BLaER1 treated with 17β-estradiol and CSF1 and Interleukin-3, amounts not matched to agents 10 nM and 100 nM (cell line): ENCODE measurements at regions not wholly inside any gene's neighbourhood (a gene's known extent, or its start where the extent isn't known, plus 50 kb on each side); places are given as distances from the start of the nearest gene placed in this dataset.

ENCODE experiments used
- H3K27ac ChIP-seq, 11 experiments: shearing (Covaris generic); formaldehyde crosslinking; 2 replicates each; pipeline ENCODE4 v1.8.1; 2022
- H3K27me3 ChIP-seq, 11 experiments: shearing (Covaris generic); formaldehyde crosslinking; 2 replicates each; pipeline ENCODE4 v1.8.1; 2022
- H3K36me3 ChIP-seq, 11 experiments: shearing (Covaris generic); formaldehyde crosslinking; 2 replicates each; pipeline ENCODE4 v1.8.1; 2022
- H3K4me1 ChIP-seq, 10 experiments: shearing (Covaris generic); formaldehyde crosslinking; 2 replicates each; pipeline ENCODE4 v1.8.1; 2022
- H3K4me2 ChIP-seq, 11 experiments: shearing (Covaris generic); formaldehyde crosslinking; 2 replicates each; pipeline ENCODE4 v1.8.1; 2022
- H3K4me3 ChIP-seq, 10 experiments: shearing (Covaris generic); formaldehyde crosslinking; 2 replicates each; pipeline ENCODE4 v1.8.1; 2022
- H3K9ac ChIP-seq, 11 experiments: shearing (Covaris generic); formaldehyde crosslinking; 2 replicates each; pipeline ENCODE4 v1.8.1; 2022
- H3K9me3 ChIP-seq, 11 experiments: shearing (Covaris generic); formaldehyde crosslinking; replicated peaks in 1 of 11; 2 replicates each; pipeline ENCODE4 v1.8.1; 2022
- H4K20me1 ChIP-seq, 11 experiments: shearing (Covaris generic); formaldehyde crosslinking; 2 replicates each; pipeline ENCODE4 v1.8.1; 2022
- Cebpa-rat ChIP-seq, 11 experiments: shearing (Covaris generic); IDR thresholded peaks; 2 replicates each; pipeline ENCODE4 v1.8.1; 2022

GRCh38 chr5:82347201-82347865, 69.2 kb upstream of the RPS23 start:
- no peak overlapping the region for H3K9ac ChIP-seq
- H3K36me3 ChIP-seq = no peaks in the 10 kb centered on the region
- H3K4me2 ChIP-seq = peak overlapping the region in 9 of 11 experiments; percentile 4 to 56 (median 43); a peak in 10 of 22 replicates
- no peaks in the 10 kb centered on the region for H3K27me3 ChIP-seq
- no peak overlapping the region for H3K4me3 ChIP-seq
- no peaks in the 10 kb centered on the region for H3K9me3 ChIP-seq
- peaks cover 4 to 13% (median 10%) of the 10 kb centered on the region in 10 experiments for H3K4me1 ChIP-seq
- TF ChIP-seq Cebpa-rat (IDR thresholded peaks at IDR 0.05) = no peak
- no peaks in the 10 kb centered on the region for H4K20me1 ChIP-seq
- H3K27ac ChIP-seq = no peak overlapping the region

DNA sequence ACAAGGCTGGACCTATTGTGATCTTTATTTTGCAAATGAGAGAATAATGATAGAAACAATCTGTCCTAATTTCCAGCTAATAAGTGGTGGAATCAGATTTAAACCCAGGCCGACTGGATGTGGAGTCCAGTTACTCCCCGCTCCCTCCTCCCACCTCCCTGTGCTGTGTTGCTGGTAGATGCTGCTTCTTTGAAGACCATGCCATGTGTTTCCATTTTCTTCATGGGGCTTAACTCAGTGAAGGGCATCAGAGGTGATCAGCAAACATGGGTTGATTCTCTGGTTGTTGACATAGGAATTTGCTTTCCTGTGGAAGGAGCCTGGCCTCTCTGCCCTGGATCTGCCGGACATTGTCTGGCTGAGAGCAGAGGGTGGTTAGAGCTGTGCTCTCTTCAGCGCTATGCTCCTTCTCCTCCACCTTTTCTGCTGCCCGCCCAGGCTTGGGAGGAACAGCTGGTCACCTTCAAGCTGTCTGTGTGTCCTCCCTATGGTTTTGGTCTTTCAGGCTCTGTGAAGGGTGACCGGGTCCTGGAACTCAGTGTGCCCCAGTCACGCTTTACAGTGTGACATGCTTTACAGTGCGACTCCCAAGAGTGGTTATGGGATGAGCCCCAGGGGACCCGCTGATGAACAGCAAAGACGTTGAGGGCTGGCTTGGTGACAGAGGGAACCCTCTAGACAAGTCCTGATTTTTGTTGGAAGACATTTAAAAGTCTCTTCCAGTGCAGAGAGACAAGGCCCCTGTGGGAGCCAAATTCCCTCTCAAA, 68.4 kb upstream of the RPS23 start:
- H3K4me2 ChIP-seq = peak overlapping the region in 9 of 11 experiments; percentile 4 to 56 (median 43); a peak in 12 of 22 replicates
- no peaks in the 10 kb centered on the region for H4K20me1 ChIP-seq
- no peaks in the 10 kb centered on the region for H3K36me3 ChIP-seq
- no peak overlapping the region for H3K9ac ChIP-seq
- TF ChIP-seq Cebpa-rat (IDR thresholded peaks at IDR 0.05) = no peak
- peaks cover 0 to 13% (median 6%) of the 10 kb centered on the region in 10 experiments; a peak in 13 of 20 replicates for H3K4me1 ChIP-seq
- no peak overlapping the region for H3K4me3 ChIP-seq
- H3K27me3 ChIP-seq = no peaks in the 10 kb centered on the region
- H3K27ac ChIP-seq = no peak overlapping the region
- no peaks in the 10 kb centered on the region for H3K9me3 ChIP-seq

GRCh38 chr5:82345108-82345507, 67.0 kb upstream of the RPS23 start:
- Histone ChIP-seq H3K4me1 (peaks cover 0 to 20% (median 7%) of the 10 kb centered on the region in 10 experiments; a peak in 13 of 20 replicates), H3K36me3 (no peaks in the 10 kb centered on the region), H3K27ac (no peak overlapping the region), H3K9me3 (no peaks in the 10 kb centered on the region), H4K20me1 (no peaks in the 10 kb centered on the region), H3K4me2 (no peak overlapping the region), H3K4me3 (no peak overlapping the region), H3K27me3 (no peaks in the 10 kb centered on the region), H3K9ac (no peak overlapping the region)
- no peak for TF ChIP-seq Cebpa-rat (IDR thresholded peaks at IDR 0.05)

- Histone ChIP-seq H3K4me3 (no peak overlapping the region), H3K4me2 (peak overlapping the region in 2 of 11 experiments; percentile 1 to 14; a peak in 2 of 22 replicates), H3K4me1 (peaks cover 0 to 8% (median under 1%) of the 10 kb centered on the region in 10 experiments; a peak in 5 of 20 replicates), H4K20me1 (no peaks in the 10 kb centered on the region), H3K9ac (no peak overlapping the region), H3K27me3 (no peaks in the 10 kb centered on the region), H3K36me3 (no peaks in the 10 kb centered on the region), H3K9me3 (no peaks in the 10 kb centered on the region), H3K27ac (no peak overlapping the region)
- TF ChIP-seq Cebpa-rat (IDR thresholded peaks at IDR 0.05) = no peak
Measured at GRCh38 chr5:82341325-82341724, 63.2 kb upstream of the RPS23 start.

DNA sequence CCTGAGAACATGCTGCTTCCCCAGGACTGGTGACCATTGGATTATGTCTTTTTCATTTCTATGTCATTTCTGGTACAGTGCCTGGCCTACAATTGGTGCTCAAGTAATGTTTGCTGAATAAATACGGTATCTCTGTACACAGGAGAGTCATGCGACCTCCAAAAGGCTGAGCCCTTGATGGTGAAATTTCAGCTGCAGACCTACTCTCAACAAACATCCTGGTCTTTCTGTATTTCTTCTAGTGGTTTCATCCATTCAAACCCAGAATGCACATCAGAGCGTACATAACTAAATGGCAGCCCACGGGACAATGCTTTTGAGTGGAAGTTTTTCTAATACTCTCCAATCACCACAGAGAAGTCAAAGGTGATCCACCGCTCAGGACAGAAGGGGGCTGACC, 62.6 kb upstream of the RPS23 start:
- H3K36me3 ChIP-seq = no peaks in the 10 kb centered on the region
- H4K20me1 ChIP-seq = no peaks in the 10 kb centered on the region
- no peaks in the 10 kb centered on the region for H3K27me3 ChIP-seq
- no peak overlapping the region for H3K4me3 ChIP-seq
- no peak overlapping the region for H3K27ac ChIP-seq
- peak overlapping the region in 1 of 11 experiments; percentile 14; a peak in 1 of 22 replicates for H3K4me2 ChIP-seq
- H3K9ac ChIP-seq = no peak overlapping the region
- H3K4me1 ChIP-seq = peaks cover 0 to 8% (median 2%) of the 10 kb centered on the region in 10 experiments; a peak in 6 of 20 replicates
- no peaks in the 10 kb centered on the region for H3K9me3 ChIP-seq
- no peak for TF ChIP-seq Cebpa-rat (IDR thresholded peaks at IDR 0.05)

- no peak for TF ChIP-seq Cebpa-rat (IDR thresholded peaks at IDR 0.05)
- H3K9me3 ChIP-seq = no peaks in the 10 kb centered on the region
- H3K4me3 ChIP-seq = no peak overlapping the region
- no peak overlapping the region for H3K4me2 ChIP-seq
- H3K9ac ChIP-seq = no peak overlapping the region
- peaks cover 0 to 8% (median 5%) of the 10 kb centered on the region in 10 experiments; a peak in 6 of 20 replicates for H3K4me1 ChIP-seq
- no peaks in the 10 kb centered on the region for H3K36me3 ChIP-seq
- no peaks in the 10 kb centered on the region for H4K20me1 ChIP-seq
- H3K27ac ChIP-seq = no peak overlapping the region
- no peaks in the 10 kb centered on the region for H3K27me3 ChIP-seq
Measured at GRCh38 chr5:82339792-82340191, 61.6 kb upstream of the RPS23 start.

GRCh38 chr5:82338771-82339373, 60.7 kb upstream of the RPS23 start:
- Histone ChIP-seq H3K4me2 (no peak overlapping the region), H3K9ac (no peak overlapping the region), H3K4me3 (no peak overlapping the region), H3K36me3 (no peaks in the 10 kb centered on the region), H3K4me1 (peaks cover 0 to 8% (median 5%) of the 10 kb centered on the region in 10 experiments; a peak in 6 of 20 replicates), H3K27me3 (no peaks in the 10 kb centered on the region), H4K20me1 (no peaks in the 10 kb centered on the region), H3K27ac (no peak overlapping the region), H3K9me3 (no peaks in the 10 kb centered on the region)
- no peak for TF ChIP-seq Cebpa-rat (IDR thresholded peaks at IDR 0.05)

DNA sequence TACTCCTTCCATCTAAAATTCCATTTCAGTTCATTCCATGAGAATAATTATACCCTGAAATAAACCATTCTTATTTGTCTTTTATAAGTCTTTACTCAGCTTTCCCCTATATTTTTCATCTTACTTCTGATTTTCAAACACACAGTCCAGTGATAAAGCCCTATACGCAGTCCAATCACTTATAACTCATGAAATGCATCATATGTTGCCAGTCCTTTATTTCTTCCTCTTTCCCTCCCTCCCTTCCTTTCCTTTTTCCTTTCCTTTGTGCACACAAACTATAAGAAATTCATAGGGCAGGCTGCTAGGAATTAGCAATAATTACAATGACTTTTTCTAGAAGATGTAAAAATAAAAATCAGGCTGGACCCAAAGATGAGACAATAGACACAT, 58.8 kb upstream of the RPS23 start:
- Histone ChIP-seq H4K20me1 (no peaks in the 10 kb centered on the region), H3K36me3 (no peaks in the 10 kb centered on the region), H3K4me3 (no peak overlapping the region), H3K9me3 (no peaks in the 10 kb centered on the region), H3K9ac (no peak overlapping the region), H3K27ac (no peak overlapping the region), H3K4me1 (peaks cover 0 to 8% (median 5%) of the 10 kb centered on the region in 10 experiments; a peak in 6 of 20 replicates), H3K27me3 (no peaks in the 10 kb centered on the region), H3K4me2 (no peak overlapping the region)
- no peak for TF ChIP-seq Cebpa-rat (IDR thresholded peaks at IDR 0.05)

DNA sequence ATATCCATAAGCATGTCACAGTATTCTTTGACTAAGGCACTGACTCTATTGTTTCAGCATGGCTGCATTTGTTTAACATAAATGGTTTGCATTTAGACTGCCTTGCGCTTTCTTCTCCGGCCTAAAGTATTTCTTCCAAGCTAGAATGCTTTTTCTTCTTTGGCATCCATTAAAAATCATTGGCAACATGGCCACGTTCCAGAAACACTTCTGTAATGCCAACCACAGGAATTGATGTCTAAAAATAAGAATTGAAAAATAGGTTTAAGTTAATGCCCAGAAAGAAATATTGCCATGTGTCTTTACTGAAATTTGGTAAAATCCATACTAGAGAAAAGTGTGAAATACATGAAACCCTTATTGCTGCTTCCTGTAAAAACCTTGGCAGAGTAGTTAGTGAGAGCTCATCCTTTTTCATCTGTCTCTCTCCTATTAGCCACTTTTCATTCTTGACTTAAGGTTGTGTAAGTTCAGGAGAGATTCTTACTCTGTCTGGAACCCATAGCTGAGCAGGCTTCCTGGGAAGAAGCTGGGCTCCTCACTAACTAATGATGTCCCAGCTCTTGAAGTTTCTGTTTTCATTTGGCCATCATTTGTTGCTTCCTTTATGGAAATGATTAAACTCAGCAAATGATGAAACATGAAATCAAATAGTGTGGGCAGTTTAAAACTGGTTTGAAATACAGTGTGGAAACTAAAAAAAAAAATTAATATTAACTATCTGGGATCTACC, 58.2 kb upstream of the RPS23 start:
- Histone ChIP-seq H3K4me1 (peaks cover 0 to 7% (median 3%) of the 10 kb centered on the region in 10 experiments; a peak in 6 of 20 replicates), H3K9ac (no peak overlapping the region), H3K36me3 (no peaks in the 10 kb centered on the region), H4K20me1 (no peaks in the 10 kb centered on the region), H3K27me3 (no peaks in the 10 kb centered on the region), H3K27ac (no peak overlapping the region), H3K9me3 (no peaks in the 10 kb centered on the region), H3K4me3 (no peak overlapping the region), H3K4me2 (no peak overlapping the region)
- TF ChIP-seq Cebpa-rat (IDR thresholded peaks at IDR 0.05) = no peak
